ENCODE measurements at regions not wholly inside any gene's neighbourhood (a gene's known extent, or its start where the extent isn't known, plus 50 kb on each side); places are given as distances from the start of the nearest gene placed in this dataset.

- Histone ChIP-seq H3K9me3 (no peaks in the 10 kb centered on the region), H3K27ac (no peak overlapping the region), H3K27me3 (no peaks in the 10 kb centered on the region), H3K4me3 (no peak overlapping the region), H3K36me3 (no peaks in the 10 kb centered on the region), H3K4me1 (no peaks in the 10 kb centered on the region)
- DNase-seq (ENCODE audit: low spot score in 2 of 2): no peak
- no peak for TF ChIP-seq CTCF (IDR thresholded peaks at IDR 0.05)
- intact Hi-C loops (cut with DNase I): no loop called here
Measured at GRCh38 chr4:4666187-4666586, 124.3 kb upstream of the STX18 start.

DNA sequence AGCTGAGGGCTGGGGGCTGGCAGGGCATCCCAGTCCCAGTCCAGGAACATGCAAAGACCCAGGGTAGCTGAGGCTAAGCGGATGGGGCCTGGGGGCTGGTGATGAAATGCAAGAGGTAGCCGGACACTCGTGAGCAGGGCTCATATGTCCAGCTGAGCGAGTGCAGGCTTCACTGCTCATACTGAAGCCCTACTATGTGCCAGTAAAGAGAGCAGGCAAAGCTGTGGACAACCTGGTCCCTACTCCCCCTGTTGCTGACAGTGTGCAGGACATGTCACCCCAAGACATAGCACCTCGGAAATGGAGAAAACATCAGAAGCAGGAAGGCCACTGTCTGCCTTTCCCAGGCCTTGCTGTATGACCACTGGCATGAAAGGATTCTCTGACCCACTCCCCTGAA, 122.4 kb upstream of the STX18 start:
- Histone ChIP-seq H3K36me3 (no peaks in the 10 kb centered on the region), H3K27me3 (no peaks in the 10 kb centered on the region), H3K4me3 (no peak overlapping the region), H3K27ac (no peak overlapping the region), H3K4me1 (no peaks in the 10 kb centered on the region), H3K9me3 (no peaks in the 10 kb centered on the region)
- TF ChIP-seq CTCF (IDR thresholded peaks at IDR 0.05): no peak
- intact Hi-C loops (cut with DNase I): no loop called here
- DNase-seq (ENCODE audit: low spot score in 2 of 2): no peak

DNA sequence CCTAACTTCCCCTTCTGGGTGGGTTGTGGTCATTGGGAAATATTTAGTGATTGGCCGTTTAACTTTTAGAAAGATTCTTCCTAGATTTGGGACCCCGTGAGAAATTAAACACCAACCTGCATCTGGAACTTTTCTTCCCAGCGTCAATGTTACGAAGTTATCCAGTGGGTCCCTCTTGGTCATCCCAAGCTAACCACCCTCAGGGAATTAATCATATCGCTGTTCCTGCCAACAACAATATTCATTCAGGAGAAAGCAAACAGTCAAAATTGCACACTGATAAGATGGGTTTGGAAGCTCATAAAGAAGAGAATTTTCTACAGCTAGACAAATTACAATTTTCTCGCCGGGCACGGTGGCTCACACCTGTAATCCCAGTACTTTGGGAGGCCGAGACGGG, 121.2 kb upstream of the STX18 start:
- no peaks in the 10 kb centered on the region for H3K36me3 ChIP-seq
- H3K27ac ChIP-seq: no peak overlapping the region
- no peaks in the 10 kb centered on the region for H3K4me1 ChIP-seq
- intact Hi-C loops (cut with DNase I): no loop called here
- H3K9me3 ChIP-seq: no peaks in the 10 kb centered on the region
- no peak overlapping the region for H3K4me3 ChIP-seq
- no peaks in the 10 kb centered on the region for H3K27me3 ChIP-seq
- TF ChIP-seq CTCF (IDR thresholded peaks at IDR 0.05): no peak
- no peak for DNase-seq (ENCODE audit: low spot score in 2 of 2)

GRCh38 chr4:4662230-4662629, 120.4 kb upstream of the STX18 start:
- intact Hi-C loops (cut with DNase I): no loop called here
- H3K4me1 ChIP-seq: no peaks in the 10 kb centered on the region
- no peaks in the 10 kb centered on the region for H3K27me3 ChIP-seq
- H3K4me3 ChIP-seq: no peak overlapping the region
- no peaks in the 10 kb centered on the region for H3K9me3 ChIP-seq
- H3K27ac ChIP-seq: no peak overlapping the region
- TF ChIP-seq CTCF (IDR thresholded peaks at IDR 0.05): no peak
- no peak for DNase-seq (ENCODE audit: low spot score in 2 of 2)
- no peaks in the 10 kb centered on the region for H3K36me3 ChIP-seq

GRCh38 chr4:4659871-4660651, 118.2 kb upstream of the STX18 start:
- Histone ChIP-seq H3K9me3 (no peaks in the 10 kb centered on the region), H3K36me3 (no peaks in the 10 kb centered on the region), H3K4me3 (no peak overlapping the region), H3K27ac (no peak overlapping the region), H3K4me1 (no peaks in the 10 kb centered on the region), H3K27me3 (no peaks in the 10 kb centered on the region)
- intact Hi-C loops (cut with DNase I): no loop called here
- no peak for TF ChIP-seq CTCF (IDR thresholded peaks at IDR 0.05)
- DNase-seq (ENCODE audit: low spot score in 2 of 2): no peak

GRCh38 chr4:4658052-4658451, 116.2 kb upstream of the STX18 start:
- no peak for DNase-seq (ENCODE audit: low spot score in 2 of 2)
- H3K36me3 ChIP-seq: no peaks in the 10 kb centered on the region
- no peaks in the 10 kb centered on the region for H3K9me3 ChIP-seq
- no peak overlapping the region for H3K4me3 ChIP-seq
- H3K27ac ChIP-seq: no peak overlapping the region
- H3K4me1 ChIP-seq: no peaks in the 10 kb centered on the region
- TF ChIP-seq CTCF (IDR thresholded peaks at IDR 0.05): no peak
- H3K27me3 ChIP-seq: no peaks in the 10 kb centered on the region
- intact Hi-C loops (cut with DNase I): no loop called here
